Activated CD4-positive, CD25-positive, alpha-beta regulatory T cell (primary cell): ENCODE measurements at regions not wholly inside any gene's neighbourhood (a gene's known extent, or its start where the extent isn't known, plus 50 kb on each side); places are given as distances from the start of the nearest gene placed in this dataset.

ENCODE experiments used
- DNase-seq, 4 experiments: peaks; one replicate each; lab custom pipeline; 2025; lab: John Stamatoyannopoulos, UW

GRCh38 chr2:146227152-146228019 lies 1617.4 kb upstream of the ACVR2A start:
- DNase-seq, result no peak

DNA sequence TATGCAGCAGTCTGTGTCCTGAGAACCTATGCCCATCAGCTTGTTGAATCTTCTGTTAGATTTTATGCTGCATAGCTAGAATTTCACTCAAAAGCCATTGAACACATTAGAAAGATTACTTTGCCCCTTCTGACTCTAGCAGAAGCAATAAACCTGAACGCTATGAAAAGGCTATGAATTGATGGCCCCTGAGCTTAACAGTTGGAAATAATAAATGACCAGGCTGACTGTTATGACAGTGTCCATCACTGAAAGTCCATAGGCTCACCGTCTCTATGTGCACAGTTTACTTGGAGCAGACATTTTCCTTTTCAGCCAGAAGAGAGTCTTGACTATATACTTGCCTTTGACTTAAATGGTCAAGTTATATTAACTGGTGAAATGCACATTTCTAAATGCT lies 1618.8 kb upstream of the ACVR2A start:
- DNase-seq, result no peak

GRCh38 chr2:146221826-146222225 lies 1623.0 kb upstream of the ACVR2A start:
- no peak for DNase-seq

DNA sequence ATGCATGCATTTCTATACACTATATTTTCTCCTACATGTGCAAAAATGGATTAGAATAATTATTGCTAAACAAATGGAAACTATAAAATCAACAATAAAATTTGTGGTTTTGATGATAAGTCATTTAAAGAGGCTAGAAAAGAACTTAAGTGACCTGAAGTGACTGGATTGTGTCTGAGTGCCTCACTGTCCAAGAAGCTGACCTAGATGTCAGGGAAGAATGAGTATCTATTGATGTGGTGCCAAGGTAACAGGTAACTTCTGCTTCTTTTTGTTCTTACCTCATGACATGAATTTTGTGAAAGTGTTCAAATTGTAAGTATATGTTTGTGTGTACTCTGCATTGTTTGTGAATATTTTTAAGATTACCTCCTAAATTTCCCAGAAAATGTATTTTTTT lies 1623.9 kb upstream of the ACVR2A start:
- DNase-seq, result no peak

DNA sequence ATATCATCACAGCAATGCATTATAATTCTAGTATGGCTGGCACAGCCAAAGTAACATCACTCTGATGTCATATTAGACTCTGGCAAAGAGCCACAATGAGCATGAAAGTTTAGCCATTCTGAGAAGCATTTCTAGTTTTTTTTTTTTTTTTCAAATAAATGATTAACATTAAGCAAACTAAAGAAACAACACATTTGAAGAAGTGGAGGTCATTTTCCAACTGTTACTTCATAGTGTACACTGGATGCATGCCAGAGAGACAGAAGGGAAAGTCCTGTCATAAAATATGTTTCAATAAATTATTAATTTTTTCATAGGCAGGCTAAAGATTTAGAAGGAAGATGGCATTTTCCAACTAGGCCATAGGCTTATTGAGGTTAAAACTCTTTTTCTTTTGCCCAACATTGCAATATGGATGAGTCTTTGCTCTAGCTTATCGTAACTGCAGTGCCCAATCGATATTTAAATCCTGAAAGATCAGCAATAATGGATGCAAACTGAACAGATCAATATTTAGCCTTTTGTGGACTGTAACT lies 1630.4 kb upstream of the ACVR2A start:
- no peak for DNase-seq

DNA sequence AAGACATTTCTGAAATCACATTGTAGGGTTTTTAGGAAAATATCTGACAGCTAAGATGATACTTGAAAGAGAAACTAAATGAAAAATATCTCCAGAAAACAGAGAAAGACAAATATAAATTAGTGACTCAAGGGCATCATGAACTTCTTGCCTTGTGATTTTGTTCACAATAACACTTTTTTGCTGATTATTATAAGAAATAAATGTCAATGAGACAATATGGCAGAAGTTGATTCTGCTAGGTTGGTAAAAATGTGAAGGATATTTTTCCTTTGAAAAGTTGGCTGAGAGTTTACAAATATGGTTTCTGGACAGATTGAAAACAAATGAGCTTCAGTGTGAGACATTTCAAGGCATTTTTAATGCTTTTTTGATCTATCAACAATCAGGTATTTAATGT lies 1631.2 kb upstream of the ACVR2A start:
- no peak for DNase-seq

GRCh38 chr2:146212602-146213001 lies 1632.2 kb upstream of the ACVR2A start:
- DNase-seq, result no peak

DNA sequence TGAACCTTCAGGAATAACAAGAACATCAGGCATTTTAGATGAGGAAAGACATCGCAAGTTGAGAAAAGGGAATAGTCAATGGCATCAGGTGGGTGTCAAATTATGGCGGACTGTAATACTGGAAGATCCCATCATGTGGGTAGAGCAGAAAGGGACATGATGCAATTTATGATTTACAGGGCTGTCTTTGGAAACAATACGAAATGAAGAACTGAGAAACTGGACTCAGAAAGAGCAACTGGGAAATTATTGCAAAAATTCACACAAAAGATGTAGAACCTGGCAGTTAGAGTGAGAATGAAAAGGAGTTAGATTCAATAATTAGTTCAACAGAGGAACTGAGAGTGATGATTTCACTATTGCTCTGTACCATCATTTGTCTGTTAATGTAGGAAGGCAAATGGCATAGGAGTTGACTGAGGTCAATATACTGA lies 1635.0 kb upstream of the ACVR2A start:
- DNase-seq, result no peak

GRCh38 chr2:146207901-146208300 lies 1636.9 kb upstream of the ACVR2A start:
- DNase-seq, result no peak

DNA sequence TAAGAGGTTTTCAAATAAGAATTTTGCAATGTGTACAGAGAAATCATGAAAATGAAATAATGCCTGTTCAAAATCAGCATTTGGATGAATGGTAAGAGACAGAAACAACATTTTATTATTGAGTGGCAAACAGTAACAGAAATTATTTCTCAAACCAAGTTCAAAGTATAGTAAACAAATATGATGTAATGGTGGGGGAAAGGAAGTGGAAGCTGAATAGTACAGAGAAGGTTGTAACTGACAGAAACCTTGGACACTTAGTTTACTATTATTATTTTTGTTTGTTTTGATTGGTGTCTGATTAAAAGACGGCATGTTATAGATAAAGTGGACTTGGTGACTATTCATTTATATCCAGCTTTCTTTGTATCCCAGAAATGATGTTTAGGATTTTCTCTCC lies 1637.4 kb upstream of the ACVR2A start:
- no peak for DNase-seq

- no peak for DNase-seq
Measured at GRCh38 chr2:146203064-146203624, 1641.7 kb upstream of the ACVR2A start.

DNA sequence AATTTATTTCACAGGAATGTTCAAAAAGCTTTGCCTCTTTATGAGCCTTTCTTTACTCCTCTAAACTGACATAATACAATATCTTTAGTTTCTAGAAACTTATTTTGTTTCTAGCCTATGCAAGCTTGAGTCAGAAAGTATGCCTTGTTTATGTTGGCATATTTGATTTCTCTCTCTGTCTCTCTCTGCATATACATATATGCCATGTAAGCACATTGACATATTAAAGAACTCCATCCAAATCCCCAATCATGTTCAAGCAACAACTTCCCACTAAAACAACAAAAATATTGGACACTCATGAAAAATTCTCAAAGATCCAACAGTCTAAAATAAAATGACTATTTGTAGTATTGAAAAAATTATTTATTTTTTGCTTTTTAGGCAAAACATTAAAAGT lies 1651.2 kb upstream of the ACVR2A start:
- DNase-seq, result no peak

GRCh38 chr2:146189541-146189940 lies 1655.3 kb upstream of the ACVR2A start:
- no peak for DNase-seq

- no peak for DNase-seq
Measured at GRCh38 chr2:146173934-146174333, 1654.0 kb upstream of the ZEB2 start.

DNA sequence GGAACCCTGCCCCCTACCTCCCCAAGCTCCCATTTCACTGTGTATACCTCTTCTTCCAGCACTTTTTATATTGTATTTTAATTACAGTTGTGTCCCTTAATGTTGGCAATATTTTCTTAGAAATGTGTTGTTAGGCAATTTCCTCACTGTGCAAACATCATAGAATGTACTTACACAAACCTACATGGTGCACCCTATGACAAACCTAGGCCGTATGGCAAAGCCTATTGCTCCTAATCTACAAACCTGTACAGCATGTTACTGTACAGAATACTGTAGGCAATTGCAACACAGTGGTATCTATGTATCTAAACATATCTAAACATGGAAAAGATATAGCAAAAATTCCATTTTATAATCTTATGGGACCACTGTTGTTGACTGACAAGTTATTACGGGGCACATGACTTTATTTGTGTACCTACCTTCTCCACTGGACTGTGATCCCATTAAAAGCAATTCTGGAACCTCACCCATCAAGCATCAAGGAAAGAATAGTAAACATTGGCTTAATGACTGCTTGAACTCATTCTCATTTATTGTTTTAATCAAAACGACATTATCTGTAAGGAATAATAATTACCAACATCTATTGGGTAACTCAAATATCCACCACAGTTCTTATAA lies 1641.5 kb upstream of the ZEB2 start:
- no peak for DNase-seq

DNA sequence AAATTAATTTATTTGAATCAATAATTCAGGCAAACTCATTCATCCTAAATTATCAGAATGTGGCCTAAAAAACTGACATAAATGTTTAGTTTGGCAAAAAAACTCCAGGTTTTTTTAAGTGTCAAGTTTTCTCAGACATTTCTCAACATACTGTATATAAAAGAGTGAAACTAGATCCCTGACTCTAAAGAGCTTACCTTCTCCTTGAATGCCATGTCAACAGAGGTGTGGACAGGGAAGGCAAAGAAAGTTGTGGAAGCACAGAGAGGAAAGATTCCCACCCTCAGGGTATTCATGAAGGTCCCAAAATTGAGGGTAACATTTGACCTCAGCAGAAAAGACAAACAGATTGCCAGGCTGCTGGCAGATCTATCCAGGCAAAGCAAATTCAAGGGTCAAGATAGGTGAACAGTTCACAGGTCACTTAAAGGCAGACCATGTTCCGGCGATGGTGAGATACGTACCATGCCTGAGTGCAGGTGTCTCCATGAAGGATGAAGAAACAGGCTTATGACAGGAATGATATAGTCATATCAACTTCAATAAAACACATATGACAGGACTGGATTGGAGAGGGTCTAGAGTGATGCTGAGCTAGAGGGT lies 1638.3 kb upstream of the ZEB2 start:
- no peak for DNase-seq

DNA sequence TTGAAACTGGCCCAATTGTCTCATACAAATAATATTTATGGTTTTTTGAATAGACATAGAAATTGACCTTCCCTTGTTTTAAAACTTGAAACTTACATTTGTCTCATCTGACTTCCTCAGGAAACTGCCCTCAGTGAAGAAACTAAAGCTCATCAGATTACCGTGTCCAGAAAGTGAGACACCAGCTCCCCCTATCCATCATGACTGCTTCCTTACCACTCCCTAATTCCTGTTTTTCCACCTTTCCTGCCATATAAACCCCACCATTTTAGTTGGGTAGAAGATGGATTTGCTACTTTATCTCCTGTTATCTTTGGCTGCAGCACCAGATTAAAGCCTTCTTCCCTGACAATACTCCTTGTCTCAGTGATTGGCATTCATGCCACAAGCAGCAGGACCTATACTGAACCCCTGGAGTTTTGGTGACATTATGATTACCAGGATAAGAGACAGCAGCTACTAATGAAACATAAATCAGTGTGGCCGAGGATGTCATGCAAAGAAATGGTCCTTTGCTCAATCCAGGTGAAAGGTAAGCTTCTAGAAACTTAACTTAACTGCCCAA lies 1627.6 kb upstream of the ZEB2 start:
- no peak for DNase-seq

DNA sequence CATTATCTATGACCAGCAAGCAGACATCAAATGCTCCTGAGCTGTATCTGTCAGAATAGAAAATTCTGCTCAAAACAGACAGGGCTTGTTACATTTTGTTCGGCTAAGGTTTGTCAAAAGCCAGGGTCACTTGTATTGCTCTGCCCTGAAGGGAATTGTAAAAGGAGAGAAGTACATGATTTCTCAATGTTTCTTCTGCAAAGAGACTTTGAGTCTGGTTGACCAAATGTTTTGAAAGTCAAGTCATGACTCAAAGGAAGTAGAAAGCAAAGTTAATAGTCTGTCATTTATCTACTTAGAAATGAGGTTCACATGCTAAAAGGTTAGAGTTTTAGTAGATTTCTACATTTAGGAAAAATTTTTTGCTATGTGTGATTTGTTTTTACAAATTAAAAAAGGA lies 1624.1 kb upstream of the ZEB2 start:
- DNase-seq, result no peak

DNA sequence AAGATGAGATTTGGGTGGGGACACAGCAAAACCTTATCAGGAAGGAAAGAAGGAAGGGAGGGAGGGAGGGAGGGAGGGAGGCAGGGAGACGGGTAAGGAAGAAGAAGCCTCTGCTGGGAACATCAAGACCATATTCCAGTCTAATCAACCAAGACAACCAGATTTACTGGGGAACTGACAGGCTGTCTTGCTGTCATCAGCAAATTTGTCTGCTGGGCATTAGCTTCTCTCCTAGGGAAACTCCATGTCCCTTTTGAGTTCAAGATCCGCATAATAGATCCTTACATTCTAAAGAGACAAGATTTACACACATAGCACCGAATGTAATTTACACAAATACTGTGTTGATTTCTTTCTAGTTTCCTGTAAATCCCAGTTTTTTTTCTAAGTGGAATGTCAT lies 1618.9 kb upstream of the ZEB2 start:
- DNase-seq, result no peak

DNA sequence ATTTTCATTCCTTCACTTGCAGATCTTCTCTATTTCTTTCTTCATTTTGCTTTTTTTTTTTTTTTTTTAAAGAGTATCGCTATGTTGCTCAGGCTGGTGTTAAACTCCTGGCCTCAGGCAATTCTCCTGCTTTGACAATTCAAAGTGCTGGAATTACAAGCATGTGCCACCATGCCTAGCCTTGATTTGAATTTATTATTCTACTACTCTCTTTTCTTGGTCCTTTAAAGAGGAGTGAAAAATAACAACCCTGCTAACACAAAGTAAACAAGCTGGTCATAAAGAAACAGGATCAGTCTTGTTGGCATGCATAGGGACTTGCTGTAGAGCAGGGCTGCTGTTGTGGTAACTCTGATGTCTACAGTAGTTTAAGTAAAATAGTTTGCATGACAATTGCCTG lies 1615.3 kb upstream of the ZEB2 start:
- no peak for DNase-seq

DNA sequence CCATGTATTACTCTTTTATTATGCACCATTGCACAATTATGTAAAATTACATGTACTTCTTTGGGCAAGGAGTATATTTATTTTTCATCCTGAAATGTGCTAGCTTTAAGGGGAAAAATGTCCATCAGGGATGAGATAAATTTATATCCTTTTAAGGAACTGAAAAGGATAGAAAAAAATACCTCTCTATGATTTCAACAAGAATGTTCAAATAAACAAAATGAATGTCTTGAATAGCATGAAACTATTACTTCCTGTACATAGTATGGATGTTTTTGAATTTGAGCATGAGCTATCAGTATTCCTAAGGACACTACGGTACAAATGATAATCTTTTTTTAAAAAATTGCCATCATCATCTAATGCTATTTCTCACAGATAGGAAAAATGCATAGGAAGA lies 1611.9 kb upstream of the ZEB2 start:
- no peak for DNase-seq

- no peak for DNase-seq
Measured at GRCh38 chr2:146131048-146131447, 1611.1 kb upstream of the ZEB2 start.
